ENCODE measurements at regions not wholly inside any gene's neighbourhood (a gene's known extent, or its start where the extent isn't known, plus 50 kb on each side); places are given as distances from the start of the nearest gene placed in this dataset.

DNA sequence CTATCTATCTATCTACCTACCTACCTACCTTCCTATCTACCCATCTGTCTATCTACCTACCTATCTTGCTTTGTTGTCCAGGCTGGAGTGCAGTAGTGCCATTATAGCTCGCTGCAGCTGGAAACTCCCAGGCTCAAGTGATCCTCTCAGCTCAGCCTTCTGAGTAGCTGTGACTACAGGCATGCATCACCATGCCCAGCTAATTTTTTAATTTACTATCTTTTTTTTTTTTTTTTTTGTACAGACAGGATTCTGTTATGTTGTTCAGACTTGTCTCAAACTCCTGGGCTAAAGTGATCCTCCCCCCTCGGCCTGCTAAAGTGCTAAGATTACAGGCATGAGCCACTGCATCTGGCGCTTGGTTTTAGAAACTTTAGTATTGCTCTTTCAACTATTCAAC, 762.4 kb downstream of the SLC6A15 start:
- in situ Hi-C loops (cut with MboI; ENCODE audit: low sequenced_read_pairs, unreplicated experiment), result no loop called here
- TF ChIP-seq CTCF (IDR thresholded peaks at IDR 0.05; ENCODE audit: borderline replicate concordance, control extremely low read depth, extremely low read depth, insufficient read depth, missing control alignments), result no peak
- no peak for DNase-seq (ENCODE audit: low spot score)

GRCh38 chr12:84148335-84148734, 764.3 kb downstream of the SLC6A15 start:
- no peak for DNase-seq (ENCODE audit: low spot score)
- no peak for TF ChIP-seq CTCF (IDR thresholded peaks at IDR 0.05; ENCODE audit: borderline replicate concordance, control extremely low read depth, extremely low read depth, insufficient read depth, missing control alignments)
- in situ Hi-C loops (cut with MboI; ENCODE audit: low sequenced_read_pairs, unreplicated experiment), result no loop called here

GRCh38 chr12:84136862-84137367, 775.7 kb downstream of the SLC6A15 start:
- DNase-seq (ENCODE audit: low spot score), result no peak
- in situ Hi-C loops (cut with MboI; ENCODE audit: low sequenced_read_pairs, unreplicated experiment), result no loop called here
- no peak for TF ChIP-seq CTCF (IDR thresholded peaks at IDR 0.05; ENCODE audit: borderline replicate concordance, control extremely low read depth, extremely low read depth, insufficient read depth, missing control alignments)

- in situ Hi-C loops (cut with MboI; ENCODE audit: low sequenced_read_pairs, unreplicated experiment), result no loop called here
- no peak for TF ChIP-seq CTCF (IDR thresholded peaks at IDR 0.05; ENCODE audit: borderline replicate concordance, control extremely low read depth, extremely low read depth, insufficient read depth, missing control alignments)
- DNase-seq (ENCODE audit: low spot score), result no peak
Measured at GRCh38 chr12:84135586-84136279, 776.9 kb downstream of the SLC6A15 start.

DNA sequence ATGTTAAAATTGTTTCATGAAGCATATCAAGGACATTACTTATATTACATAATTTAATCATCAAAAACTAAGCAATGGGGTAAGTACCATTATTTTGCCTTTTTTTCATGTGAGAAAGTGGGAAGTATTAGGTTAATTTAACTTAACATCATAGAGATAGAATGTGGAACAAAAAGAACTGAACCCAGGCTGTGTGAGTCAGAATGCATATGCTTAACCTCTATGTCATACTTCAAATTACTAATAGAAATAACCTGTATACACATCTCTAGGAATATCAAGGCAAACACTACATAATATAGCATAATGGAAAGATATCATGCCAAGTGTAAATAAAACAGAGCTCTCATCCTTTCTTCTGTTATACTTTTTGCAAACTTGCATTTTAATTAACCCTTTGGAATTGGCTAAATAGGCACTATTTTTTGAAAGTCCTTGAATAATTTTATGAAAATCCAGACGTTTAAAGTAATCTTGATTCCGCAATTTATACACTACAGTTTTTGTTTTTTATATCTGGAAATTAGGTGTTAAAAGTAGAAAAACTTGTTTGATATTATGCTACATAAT, 777.7 kb downstream of the SLC6A15 start:
- TF ChIP-seq CTCF (IDR thresholded peaks at IDR 0.05; ENCODE audit: borderline replicate concordance, control extremely low read depth, extremely low read depth, insufficient read depth, missing control alignments), result no peak
- in situ Hi-C loops (cut with MboI; ENCODE audit: low sequenced_read_pairs, unreplicated experiment), result no loop called here
- DNase-seq (ENCODE audit: low spot score), result no peak

DNA sequence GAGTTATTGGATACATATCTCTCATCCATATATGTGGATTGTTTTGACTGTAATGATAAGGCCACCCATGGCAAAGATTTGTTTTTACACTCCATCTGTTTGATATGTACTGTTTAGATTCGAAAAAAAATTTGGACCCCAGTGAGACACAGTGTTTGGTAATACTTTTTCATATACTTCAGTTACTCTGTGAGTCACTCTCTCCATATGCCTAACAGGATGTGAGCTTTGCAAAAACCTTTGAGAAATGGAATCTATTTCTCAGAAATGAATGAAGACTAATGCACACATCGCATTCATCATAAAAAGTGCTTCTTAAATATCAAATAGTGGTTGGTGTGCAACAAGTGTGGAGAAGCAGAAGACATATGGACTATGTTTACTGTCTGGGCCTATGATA, 781.5 kb downstream of the SLC6A15 start:
- no peak for TF ChIP-seq CTCF (IDR thresholded peaks at IDR 0.05; ENCODE audit: borderline replicate concordance, control extremely low read depth, extremely low read depth, insufficient read depth, missing control alignments)
- in situ Hi-C loops (cut with MboI; ENCODE audit: low sequenced_read_pairs, unreplicated experiment), result no loop called here
- no peak for DNase-seq (ENCODE audit: low spot score)
